SKM-1 treated with dmso at 0.1 percent for 144 hours (cell line): ENCODE measurements at regions not wholly inside any gene's neighbourhood (a gene's known extent, or its start where the extent isn't known, plus 50 kb on each side); places are given as distances from the start of the nearest gene placed in this dataset.
"Not testable (repeated sequence)": the region's sequence is repeated elsewhere in the genome, so short reads cannot be mapped to it uniquely, and the experiment has no call there.

ENCODE experiments used
- DNase-seq: peaks from one replicate; lab custom pipeline; 2025; ENCODE audit not compliant: unreplicated experiment; lab: John Stamatoyannopoulos, UW

DNA sequence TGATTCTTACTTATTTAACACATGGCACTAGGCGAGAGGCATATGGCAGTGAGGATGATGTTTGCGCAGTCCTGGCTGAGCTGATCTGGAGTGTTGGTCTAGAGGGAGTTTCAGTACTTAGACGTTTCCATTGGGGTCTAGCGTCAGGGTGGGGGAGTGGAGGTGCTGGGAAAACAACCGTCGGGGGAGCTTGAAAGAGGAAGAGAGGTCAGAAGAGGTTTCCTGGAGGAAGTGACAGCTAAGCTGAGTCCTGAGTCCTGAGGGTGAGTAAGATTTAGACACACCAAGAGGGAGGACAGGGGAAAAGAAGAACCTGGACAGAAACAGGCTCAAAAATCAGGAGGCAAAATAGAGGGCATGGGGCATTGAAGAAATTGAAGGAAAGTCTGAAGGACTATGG, 81.4 kb downstream of the ALOX5AP start:
- DNase-seq: peak; percentile 16

DNA sequence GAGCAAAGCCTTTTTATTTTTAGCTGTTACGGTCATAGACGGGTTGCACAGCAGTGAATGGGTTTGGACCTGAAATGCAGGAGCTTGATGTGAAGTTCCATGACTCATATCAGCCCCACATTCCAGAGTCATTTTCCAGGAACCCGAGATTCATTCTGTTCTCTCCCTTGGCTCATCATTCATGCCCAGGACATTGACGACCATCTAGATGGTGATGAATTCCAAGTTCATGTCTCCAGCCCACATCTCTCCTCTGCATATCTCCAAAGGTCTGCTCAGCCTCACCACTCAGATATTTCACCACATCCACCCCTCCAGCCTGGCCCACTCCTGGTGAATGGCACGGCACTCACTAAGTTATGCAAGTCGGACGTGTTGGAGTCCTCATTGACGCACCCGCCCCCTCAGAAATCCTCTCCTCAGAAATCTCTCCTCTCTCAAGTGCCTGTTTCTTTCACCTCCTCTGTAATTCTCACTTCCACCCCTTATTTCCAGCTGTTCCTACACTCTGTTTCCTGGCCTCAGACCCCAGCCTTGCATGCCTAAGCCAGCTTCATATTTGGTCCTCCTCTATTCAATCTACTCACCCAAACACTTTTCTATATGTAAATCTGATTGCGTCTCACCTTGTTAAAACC, 83.1 kb downstream of the ALOX5AP start:
- no peak for DNase-seq

DNA sequence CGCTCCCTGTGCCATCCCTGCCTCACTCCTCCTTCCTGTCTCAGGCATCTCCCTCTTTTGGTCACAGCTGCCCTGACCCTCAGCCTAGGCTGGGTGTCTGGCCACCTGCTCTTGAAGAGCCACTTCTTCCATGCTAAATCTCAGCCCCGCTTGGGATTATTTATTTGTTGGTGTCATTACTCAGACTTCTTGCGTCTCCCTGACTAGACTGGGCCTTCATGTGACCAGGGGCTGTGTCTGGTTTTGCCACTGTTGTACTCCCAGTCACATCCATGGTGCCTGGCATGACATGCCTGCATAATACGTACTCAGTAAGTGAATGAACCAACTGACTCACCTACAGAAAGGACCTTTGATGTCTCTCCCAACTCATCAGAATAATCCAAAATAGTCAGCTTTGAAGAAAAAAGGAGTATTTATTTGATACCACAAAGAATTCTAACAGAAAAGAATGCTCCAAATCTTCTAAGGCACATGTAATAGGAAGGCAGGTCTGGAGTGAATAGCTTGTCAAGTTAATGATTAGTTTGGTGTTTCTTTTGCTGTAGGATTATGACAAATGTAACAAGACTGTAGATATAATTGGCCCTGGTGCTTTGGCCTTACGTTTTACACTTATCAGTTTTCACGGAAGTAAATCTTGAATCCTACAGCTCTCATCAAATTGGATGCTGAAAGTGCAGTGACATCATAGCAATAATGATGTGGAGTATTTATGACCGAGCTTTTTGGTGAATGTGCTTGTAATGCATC, 84.0 kb downstream of the ALOX5AP start:
- DNase-seq: no peak

DNA sequence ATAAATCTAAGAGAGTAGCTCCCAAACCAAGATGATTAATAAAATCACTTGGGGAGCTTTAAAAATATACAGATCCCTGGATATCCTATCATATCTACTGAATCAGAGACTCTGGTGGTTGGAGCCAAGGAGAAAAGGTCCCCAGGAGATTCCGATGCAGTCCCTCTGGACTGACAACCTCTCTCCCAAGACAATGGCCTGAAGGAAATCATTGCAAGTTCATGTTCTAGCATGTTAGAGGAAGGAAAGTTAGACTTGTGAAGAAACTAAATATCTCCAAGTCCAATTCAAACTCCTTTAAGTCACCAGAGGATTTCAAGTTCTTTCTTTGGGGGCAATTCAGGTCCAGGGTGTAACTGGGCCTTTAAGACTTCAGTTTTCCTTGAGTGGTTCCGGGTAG, 84.7 kb upstream of the MEDAG start:
- no peak for DNase-seq

DNA sequence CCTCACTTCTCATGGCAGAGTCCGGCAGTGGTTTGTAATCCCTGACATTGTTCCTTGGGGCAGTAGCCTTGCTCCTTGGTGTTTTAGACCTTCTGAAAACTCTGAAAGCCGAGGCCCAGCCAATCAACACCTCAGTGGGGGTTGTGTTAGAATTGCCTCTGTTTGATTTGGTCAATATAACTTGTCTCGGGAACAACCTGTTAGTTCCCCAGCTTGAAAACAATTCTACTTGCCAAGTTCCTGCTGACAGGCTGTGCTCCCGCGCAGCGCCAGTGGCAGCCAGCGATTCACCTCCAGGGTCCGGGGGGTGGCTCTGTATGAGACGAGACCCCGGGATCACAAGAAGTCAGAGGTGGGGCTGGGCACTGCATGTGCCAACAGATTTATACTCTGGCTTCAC, 81.4 kb upstream of the MEDAG start:
- DNase-seq: no peak

DNA sequence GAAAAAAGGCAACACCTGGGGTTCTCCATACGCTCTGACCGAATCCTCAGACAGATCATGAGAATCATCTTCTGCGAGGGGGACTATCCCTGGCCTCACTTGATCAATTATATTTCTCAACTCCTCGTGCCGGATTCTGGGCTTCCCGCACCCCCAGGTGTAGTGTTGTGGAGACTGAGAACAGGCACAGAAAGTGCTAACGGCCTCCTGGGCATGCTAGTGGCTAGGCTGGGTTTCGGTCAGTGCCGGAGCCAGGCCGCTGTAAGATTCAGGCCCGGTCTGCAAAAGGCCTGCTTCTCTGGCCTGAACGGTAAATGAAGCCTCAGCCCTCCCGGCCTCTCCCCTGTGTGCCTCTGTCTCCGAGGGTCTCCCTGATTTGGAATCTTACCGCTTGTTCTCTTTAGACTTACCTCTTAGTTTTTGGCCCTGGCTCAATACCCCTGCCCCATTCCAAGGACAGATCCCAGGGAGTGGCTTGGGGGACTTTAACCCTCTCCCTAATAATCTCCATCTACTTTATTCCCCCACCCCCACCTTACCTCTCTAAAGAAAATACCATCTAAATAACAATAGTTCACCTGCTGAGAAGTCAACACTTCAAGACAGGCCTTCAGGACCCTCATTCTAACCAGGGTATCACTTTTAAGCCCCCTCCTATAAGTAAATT, 79.0 kb upstream of the MEDAG start:
- DNase-seq: no peak

DNA sequence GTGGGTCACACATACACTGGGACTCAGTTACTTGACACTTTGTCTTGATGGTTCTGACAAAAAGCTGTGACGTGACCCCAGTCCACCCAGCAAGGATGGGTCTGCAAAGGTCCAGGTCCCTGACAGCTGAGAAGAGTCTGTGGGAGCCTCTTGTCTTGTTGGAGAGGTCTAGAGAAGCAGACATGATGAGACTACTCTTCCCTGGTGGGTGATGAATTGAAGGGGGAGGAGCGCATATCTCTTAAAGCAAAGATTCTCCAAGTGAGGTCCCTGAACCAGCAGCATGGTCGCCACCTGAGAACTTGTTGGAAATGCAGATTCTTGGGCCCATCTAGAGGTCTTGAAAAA, 78.5 kb upstream of the MEDAG start:
- no peak for DNase-seq

DNA sequence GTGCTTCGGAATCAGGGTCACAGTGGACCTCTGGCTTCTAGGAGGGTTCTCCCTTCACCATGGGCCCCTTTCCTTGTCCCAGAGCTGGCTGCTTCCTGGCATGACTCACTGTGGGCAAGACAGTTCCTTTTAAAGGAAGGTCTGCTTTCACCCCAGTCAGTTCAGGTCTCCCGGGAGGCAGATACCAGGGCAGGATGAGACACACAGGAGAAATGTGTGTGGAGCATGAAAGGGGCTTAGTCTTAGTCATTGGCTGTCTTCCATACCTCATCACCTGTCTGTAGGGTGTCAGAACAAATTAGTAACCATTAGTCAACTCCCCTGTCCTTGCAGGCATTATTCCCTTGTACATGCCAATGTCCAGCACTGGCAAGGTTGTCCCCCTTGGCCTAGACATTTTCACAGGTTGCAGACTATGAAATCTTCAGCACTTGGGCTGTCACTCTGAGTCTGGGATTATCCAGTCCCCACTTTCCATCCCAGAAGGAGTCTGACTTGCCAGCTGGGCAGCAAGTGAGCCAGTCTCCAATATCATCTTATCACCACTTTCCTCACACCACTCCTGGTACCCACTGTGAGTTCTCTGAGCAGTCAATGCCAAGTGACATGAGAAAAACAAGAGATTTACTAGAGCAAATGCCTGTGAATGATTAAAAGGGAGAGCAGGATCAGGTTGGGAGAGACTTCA, 76.8 kb upstream of the MEDAG start:
- DNase-seq: no peak

DNA sequence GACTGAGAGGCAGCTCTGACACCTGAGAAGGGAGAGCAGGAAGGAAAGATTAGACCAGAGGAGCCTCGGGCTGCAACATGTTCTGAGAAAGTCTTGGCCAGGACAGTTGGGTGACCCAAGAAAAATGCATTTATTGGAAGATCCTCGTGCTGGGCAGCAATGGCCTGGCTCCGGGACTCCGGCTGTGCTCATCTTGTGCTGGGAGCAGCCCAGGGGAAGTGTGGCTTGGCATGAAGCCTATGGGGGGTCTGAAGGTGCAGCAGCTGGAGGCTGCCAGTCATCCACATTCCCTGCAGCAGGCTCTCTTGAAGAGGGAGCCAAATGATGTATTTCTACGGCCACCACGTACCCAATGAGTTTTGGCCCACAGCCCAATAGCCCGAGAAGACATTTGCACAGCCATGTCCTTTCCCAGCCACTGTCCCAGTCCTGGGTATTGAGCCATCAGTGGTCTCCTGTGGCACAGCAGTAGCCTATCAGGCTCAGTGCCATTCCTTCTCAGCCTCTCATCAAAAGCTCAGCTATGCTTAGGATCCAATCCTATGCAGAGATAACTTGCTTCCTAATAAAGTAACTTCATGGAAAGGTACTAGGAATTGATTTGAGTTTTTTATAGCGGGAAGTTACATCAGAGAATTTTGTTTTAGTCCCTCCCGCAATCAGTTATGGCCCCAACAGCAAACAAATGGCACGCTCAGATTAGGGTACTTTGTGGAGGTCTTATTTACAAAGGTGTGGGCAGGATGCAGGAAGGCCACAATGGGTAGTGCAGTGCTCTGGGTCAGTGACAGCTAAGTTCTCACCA, 76.0 kb upstream of the MEDAG start:
- no peak for DNase-seq

DNA sequence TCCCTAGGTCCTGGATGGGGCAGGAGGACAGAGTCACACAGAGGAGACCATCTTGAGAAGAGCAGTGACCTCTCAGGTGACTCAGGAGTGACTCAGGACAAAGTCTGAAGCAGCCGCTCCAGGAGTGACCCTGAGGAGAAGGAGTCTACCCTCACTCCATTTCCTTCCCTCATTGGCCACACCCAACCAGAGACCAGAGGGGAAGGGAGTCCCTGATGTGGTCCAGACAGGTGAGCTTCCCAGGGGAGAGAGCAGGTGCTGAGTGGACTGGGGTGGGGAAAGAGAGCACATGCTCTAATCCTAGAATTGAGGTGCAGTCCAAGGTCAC, 75.5 kb upstream of the MEDAG start:
- no peak for DNase-seq

DNA sequence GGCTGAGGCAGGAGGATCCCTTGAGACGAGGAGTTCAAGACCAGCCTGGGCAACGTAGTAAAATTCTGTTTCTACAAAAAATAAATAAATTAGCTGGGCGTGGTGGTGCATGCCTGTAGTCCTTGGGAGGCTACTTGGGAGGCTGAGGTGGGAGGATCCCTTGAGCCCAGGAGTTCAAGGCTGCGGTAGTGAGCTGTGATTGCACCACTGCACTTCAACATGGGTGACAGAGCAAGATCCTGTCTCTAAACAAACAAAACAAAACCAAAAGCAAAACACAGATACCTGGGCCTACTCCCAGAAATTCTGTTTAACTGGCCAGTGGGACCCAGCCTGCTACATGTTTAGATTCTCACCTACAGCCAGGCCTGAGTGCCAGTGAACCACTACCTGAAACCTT, 74.6 kb upstream of the MEDAG start:
- no peak for DNase-seq

DNA sequence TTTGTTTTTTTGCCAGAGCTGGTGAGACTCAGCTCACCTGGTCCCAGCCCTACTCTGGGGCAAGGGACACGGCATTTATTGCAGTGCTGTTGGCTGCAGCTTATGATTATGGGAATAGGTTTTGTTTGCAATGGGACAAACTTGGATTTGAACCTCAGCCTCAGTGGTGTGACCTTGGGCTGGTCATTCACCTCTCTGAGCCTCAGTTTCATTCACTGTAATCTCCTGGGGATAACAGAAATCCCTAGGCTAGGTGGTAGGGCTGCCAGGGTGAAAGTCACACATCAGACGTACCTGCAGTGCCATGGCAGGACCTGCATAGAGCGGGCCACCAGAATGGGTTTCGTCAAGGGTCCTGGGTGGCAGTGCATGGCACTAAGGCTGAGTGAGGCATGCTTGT, 73.7 kb upstream of the MEDAG start:
- no peak for DNase-seq

DNA sequence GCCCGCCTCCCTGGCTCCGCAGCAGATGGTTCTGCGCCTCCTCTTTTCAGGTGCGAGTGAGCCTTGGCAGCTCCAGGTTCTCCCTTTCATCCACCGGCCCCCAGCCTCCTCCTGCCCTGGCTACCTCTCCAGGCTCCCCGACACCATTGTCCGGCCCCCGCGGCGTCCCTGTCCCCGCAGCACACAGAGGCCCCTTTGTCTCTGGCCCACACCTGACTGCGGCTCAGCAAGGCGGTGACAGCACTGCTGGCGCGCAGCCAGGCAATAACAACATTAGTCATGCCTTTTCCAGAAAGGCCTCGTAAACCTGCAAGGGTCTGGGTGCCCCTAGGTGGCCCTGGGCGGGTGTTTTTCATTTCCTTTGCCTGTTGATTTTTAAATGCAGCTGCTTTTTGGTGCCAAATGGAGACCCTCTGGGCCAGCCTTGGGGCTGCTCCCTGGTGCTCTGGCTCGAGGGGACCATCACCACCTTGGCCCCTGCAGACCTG, 73.2 kb upstream of the MEDAG start:
- no peak for DNase-seq

DNA sequence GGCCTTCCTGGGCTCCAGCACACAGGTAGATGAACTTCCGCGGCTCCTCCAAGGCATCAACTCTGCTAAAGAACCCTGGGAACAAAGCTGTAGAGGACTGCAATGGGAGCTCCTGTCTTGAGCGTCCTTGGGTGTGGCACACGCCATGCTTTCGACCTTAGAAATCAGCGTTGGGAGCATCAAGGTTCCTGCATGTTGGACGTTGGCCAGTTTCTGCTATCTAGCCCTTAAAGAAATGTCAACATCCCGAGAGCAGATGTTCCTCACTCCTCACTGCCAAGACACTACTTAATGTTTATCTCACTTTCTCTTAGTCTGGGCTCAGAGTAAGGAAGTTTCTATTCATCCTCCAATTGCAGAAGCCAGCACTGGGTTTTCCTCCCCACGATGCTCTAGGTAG, 70.6 kb upstream of the MEDAG start:
- no peak for DNase-seq

DNA sequence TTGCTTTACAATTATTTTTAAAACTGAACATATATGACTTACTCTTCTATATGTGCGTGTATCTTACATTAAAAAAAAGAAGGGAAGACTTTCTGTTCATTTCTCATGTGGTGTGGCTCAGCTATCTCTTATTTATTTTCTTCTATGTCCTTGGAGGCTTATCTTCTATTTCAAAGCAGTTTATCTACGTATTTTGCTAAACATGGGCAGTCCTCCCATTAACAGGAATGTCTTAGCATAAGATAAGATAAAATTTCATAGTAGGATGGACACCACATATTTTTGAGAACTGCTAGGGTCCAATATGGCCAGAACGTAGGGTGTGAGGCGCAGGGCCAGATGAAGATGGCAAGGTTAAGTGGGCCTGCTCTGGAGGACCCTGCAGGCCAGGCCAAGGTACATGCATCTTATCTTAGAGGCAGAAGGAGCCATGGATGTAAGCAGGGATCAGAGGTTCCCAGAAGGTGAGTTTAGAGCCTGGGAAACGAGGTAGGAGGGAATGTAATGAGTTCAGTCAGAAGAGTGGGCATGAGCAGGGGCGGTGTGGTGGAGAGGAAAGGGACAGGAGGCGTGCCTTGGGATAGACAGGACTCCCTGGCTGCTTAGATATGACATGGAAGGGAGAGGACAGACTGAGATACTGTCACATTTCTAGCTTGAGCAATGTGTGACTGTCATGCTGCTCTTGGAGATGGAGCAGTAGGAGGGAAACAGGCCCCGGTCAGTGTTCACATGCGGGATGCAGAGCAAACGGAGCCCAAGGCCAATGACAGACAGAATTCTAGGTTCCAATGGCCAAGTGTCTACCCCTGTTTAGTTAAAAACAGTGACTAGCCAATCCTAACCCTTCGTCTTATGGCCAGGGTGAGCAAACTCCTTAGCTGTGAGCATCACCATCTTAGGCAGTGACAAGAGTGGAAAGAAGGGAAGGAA, 68.6 kb upstream of the MEDAG start:
- no peak for DNase-seq

DNA sequence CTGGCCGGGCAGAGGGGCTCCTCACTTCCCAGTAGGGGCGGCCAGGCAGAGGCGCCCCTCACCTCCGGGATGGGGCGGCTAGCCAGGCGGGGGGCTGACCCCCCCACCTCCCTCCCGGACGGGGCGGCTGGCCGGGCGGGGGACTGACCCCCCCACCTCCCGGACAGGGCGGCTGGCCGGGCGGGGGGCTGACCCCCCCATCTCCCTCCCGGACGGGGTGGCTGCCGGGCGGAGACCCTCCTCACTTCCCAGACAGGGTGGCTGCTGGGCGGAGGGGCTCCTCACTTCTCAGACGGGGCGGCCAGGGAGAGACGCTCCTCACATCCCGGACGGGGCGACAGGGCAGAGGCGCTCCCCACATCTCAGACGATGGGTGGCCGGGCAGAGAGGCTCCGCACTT, 66.4 kb upstream of the MEDAG start:
- not testable (repeated sequence) for DNase-seq

DNA sequence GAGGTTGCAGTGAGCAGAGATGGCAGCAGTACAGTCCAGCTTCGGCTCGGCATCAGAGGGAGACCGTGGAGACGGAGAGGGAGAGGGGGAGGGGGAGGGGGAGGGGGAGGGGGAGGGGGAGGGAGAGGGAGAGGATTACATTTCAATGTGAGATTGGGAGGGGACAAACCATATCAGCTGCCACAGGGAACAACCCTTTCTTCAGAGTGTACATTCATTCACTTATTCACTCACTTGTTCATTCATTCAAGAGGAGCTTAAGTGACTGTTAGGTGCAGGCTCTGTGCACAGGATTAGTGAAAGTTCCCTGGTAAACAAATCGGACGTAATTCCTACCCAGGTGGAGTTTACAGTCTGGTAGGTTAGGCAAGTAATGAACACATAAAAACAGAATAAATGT, 65.6 kb upstream of the MEDAG start:
- no peak for DNase-seq

DNA sequence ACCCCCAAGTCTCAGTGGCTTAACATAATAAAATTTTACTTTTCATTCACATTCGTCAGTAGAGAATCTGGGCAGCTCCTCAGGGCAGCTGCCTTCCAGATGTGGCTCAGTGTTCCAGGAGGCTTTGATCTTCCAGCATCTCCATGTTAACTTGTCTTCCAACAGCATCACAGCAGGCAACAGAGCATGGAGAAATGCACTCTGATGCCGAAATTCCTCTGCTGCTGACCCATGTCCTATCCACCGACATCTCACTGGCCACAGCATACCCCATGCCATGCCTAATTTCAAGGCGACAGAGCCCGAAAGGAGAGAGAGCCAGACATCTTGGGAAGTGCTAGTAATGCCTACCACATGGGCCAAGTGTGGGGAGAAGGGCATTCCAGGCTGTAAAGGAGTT, 64.9 kb upstream of the MEDAG start:
- DNase-seq: no peak

DNA sequence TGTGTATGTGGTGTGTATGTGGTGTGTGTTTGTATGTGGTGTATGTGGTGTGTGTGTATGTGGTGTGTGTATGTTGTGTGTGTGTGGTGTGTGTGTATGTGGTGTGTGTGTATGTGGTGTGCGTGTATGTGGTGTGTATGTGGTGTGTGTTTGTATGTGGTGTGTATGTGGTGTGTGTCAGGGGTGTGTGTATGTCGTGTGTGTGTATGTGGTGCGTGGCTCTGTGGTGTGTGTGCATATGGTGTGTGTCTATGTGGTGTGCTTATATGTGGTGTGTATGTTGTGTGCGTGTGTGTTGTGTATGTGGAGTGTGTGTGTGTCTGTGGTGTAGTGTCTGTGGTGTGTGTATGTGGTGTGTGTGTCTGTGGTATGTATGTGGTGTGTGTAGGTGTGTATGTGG, 62.5 kb upstream of the MEDAG start:
- DNase-seq: no peak
